Urothelium cell line (cell line): ENCODE measurements at regions not wholly inside any gene's neighbourhood (a gene's known extent, or its start where the extent isn't known, plus 50 kb on each side); places are given as distances from the start of the nearest gene placed in this dataset.
"Not testable (repeated sequence)": the region's sequence is repeated elsewhere in the genome, so short reads cannot be mapped to it uniquely, and the experiment has no call there.

Experiments used
- DNase-seq: peaks from one replicate; pipeline ENCODE4 v3.0.0; 2011; ENCODE audit warnings: low spot score, mixed read lengths
- FAIRE-seq: peaks from 2 replicates; lab custom pipeline; 2011; peaks lifted over from hg19 to GRCh38; lab: Jason Lieb, UNC

DNA sequence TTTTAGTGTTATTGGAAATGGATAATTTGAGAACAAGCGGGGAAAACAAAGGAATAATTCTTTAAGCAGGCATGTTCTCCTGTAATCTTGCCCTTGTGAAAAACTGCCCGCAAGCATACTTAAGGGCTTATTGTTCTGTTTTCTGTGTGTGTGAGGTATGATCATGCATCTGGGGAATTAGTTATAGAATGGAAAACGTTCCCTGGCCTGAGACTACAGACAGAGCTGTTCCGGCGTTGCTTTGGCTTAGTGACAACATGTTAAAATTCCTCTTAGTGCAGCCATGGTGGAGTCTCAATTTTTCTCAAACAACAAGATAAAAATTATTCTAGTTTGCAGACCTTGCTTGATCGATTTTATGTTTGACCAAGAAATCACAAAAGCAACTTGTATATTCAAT is 560.2 kb upstream of the SPRY2 start:
- FAIRE-seq (no peak), DNase-seq (no peak)

DNA sequence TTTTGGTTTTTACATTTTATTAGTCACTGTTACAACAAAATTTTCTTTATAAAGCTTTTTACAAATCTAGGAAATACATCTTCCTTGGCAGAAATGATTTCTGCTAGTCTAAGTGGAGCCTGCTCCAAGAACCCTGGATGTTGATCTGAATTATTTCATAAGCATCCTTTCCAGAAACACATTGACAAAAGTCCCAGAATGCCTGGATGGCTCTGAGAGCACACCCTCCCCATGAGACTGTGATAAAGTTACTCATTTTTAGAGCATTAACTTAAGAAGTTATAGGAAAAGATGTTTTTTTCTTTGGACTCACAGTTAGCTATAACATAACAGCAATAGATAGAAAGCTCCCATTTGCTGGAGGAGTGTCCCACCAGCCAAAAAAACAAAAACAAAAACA is 559.6 kb upstream of the SPRY2 start:
- DNase-seq, result no peak
- no peak for FAIRE-seq

DNA sequence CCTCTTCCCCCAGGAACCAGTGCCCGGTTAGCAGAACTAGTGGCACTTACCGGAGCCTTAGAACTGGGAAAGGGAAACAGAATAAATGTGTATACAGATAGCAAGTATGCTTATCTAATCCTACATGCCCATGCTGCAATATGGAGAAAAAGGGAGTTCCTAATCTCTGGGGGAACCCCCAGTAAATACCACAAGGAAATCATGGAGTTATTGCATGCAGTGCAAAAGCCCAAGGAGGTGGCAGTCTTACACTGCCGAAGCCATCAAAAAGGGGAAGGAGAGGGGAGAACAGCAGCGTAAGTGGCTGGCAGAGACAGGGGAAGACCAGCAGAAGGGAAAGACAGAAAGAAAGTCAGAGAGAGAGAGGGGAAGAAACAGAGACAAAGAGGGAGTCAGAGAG is 556.7 kb upstream of the SPRY2 start:
- not testable (repeated sequence) for FAIRE-seq, DNase-seq

DNA sequence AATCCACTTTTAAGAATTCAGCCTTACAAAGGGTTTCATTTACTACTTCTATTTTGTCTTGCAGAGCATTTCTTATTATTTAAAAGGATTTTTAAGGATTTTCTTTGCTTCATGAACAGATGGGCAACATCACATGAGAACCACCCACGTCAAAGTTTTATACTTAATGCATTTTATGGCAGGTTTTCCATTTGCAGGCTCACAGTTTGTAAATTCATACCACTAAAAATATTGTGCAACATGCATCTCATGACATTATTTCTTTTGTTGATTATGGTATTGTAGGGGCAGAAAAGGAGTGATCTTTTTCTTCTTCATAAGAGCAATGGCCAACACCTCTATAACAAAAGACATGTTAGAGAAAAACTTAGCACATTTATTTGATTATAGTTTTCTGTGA is 554.0 kb upstream of the SPRY2 start:
- no peak for FAIRE-seq

DNA sequence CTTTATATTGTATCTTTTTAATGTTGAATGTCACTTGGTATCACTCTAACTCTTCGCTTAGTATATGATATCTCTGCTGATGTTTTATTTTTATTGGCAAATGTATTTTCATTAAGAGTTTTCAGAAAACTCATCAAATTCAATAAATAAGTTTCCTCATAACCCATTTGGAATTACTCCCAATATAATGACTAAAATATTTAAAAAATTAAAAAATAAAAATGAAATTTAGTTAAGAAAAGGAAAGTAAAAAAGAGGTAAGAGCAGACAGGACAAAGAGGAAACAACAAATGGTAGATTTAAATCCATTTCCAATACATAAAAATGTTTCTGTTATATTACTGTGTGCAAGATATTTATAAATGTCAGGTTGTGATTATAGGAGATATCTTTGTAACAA is 548.9 kb upstream of the SPRY2 start:
- no peak for DNase-seq
- no peak for FAIRE-seq

More for the DNA sequence above, 554.0 kb upstream of the SPRY2 start:
- DNase-seq, result no peak

DNA sequence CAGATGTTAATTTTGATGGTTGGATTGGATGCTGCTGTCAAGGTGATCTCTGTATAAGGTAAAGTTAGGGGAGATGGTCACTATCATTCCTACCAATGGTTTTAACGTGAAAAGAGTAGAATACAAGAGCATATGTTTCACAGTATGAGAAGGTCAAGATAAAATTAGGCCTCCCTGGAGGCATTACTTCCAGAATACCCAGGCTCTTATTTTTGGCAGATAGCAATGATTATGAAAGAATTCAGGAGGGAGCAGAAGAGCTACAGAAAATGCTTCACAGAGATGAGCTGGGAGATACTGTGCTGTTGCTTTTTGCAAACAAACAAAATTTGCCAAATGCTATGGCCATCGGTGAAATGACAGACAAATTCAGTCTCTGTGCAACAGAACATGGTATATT is 547.5 kb upstream of the SPRY2 start:
- DNase-seq (no peak), FAIRE-seq (no peak)

DNA sequence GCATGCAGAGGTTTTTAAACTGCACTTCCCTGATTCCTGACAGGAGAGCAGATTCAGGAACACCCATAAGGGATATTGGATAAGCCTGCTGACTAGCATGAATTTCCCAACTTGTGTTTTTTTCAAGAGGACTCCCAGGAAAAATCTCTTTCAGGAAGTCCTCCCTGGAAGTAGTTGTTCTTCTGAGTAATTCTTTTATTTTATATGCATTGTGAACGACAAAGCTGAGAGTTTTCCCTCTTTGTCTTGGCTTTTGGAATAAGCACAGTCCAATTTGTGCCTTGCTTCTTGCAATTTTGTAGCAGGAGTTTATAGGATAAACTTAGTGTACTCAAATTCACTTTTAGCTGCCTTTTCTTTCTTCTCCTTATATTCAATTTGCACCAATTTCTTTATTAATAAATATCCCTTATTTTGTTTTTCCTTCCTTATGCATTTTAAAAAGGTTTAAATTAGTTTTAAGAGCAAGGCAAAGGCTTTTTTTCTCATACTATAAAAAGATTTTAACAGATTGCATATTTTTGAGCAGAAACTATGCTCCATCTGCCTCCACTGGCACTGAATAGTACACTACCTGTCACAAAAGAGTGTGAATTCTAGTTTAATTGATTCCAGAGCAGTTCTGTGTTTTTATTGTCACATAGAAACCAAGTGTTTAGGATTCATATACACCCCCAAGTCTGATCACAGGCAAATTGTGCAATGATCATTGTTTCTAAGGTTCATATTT is 543.3 kb upstream of the SPRY2 start:
- DNase-seq (no peak), FAIRE-seq (no peak)

DNA sequence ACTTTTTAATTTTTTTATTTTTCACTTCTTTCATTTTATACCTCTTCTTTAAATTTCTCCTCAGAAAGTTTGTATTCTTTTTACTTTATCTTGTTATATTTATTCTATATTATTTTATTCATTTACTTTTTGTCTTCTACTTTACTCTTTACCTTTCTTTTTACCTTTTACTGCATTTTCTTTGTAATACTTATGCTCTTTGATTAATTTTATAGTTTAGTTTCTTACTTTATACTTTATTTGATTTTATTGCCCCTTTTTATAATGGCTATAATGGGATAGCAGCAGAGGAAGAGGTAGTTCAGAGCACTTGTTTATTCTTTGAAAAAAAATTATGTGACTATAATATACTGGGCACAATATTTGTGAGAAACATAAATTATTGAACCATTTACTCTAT is 542.6 kb upstream of the SPRY2 start:
- FAIRE-seq (no peak), DNase-seq (no peak)

DNA sequence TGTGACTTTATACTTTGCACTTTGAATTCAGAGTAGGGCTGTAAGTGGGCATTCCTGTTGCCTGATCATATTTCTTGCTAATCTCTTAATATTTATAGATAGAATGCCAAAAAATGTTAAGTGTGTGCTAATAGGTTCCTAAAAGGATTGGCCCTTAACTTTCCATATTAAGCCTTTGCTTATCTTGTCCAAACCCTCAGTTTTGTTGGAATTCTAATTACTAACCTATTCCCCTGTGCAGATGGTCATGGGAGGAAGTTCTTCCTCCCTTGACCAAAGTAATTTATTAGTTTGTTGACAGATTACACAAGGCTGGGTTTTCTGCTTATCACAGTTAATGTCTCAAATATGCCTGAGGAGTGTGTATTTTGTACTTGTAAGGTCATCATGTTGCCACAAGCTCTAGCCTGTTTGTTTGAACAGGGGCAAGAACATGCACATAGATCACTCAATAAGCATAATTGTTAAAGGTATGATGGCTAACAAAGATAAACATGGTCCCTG is 541.1 kb upstream of the SPRY2 start:
- FAIRE-seq (no peak), DNase-seq (no peak)

DNA sequence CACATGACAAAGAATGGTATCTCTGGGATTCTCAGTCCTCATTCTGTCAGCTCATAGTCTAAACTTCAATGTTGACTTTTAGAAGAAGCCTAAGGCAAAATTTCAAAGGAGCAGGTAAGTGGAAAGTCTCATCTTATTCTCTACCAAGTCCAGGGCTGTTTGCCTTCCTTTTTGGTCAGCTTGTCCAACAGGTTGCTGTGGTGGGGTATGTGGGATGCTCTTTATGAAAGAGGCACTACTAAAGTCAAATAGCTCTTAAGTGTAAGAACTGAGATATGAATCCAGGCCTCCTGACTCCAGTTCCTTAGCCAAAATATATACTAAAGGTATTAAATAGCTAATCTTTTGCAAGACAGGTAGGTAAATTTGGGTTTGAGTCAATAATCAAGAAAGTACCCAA is 540.6 kb upstream of the SPRY2 start:
- DNase-seq, result no peak
- no peak for FAIRE-seq

DNA sequence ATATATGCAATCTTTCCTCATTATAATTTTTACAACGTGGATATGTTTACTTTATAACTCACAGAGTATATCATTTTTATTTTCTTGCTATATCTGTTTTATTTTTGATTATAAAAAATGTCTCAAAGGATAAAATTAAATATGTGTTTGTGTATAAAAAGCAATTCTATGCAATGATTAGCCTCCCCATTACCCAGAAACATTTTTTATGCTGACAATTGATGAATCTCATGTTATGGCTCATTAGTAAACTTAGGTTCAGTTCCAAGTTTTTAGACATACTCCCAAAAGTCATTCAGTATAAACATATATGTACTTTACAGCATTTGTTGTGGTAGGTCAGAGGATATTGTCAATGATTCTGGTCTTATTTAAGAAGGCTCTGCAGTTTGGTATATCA is 540.1 kb upstream of the SPRY2 start:
- DNase-seq (no peak), FAIRE-seq (no peak)

DNA sequence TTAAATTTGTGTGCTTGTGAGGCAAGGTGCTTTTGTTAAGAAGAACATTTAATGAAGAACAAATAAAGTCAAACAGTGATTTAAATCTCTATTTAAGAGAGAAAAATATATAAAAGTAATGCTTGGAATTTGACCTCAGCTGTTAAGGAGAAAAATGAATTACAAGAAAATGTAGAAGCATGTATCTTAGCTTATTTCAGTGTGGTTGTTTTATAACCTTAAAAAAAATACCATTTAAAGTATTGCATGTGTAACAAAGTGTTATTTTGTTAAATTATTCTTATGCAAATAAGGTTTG is 537.0 kb upstream of the SPRY2 start:
- no peak for DNase-seq
- no peak for FAIRE-seq

DNA sequence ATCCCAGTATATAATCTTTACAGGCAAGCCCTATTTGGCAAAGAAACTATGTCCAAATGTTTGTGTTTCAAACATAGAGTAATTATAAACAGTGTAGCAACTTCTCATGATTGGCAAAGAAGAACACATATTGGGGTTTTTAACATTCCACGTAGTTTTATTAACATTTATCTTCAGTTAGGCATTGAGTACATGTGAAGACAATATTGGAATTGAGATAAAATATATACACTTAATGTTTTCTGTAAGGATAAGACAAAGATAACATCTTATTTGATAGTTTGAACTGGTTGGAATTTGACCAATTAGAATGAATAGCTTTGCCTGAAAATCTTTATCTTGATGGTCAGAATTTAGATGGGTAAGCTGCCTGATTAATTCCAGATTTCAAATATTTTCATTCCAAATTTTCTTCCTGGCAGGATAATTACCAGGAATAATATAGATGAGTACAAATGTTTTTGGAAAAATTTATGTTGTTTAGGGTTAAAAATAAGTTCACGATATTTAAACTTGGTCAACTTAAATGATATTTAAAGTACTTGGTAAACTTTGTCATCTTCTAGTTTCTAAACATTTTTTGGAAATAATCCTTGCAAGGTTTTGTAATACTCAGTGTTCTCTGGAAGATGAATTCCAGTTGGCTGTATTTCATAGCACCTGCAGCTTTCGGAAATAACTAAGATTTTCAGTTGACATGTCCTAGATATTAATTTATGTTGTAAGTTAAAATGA is 536.5 kb upstream of the SPRY2 start:
- FAIRE-seq (no peak), DNase-seq (no peak)

DNA sequence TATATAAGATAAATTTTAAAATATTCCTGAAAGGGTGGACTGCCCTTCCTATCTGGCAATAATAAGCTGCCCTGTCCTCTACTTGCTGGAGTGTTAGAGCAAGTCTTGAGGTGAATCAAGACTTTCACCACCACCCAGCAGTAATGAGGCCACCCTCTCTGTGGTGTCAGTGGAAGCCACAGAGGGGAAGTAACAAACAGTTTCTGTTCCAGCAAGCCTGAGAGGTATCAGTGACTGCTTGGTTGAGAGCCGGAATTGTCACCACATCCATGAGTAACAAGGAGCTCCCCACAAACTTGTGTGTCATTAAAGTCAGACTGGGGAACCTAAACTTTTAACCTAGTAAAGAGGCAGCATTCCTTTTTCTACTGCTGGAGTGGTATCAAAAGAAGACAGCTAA is 532.7 kb upstream of the SPRY2 start:
- DNase-seq, result no peak
- no peak for FAIRE-seq

DNA sequence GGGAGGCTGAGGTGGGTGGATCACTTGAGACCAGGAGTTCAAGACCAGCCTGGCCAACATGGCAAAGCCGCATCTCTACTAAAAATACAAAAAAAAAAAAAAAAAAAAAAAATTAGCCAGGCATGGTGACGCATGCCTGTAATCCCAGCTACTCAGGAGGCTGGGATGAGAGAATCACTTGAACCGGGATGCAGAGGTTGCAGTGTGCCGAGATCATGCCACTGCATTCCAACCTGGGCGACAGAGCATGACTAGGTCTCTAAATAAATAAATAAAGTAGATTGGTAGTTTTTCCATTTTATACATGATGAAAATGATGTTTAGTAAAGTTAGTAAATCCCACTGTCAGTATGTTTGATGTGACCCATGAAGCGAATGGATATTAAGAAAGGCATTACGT is 531.0 kb upstream of the SPRY2 start:
- FAIRE-seq, DNase-seq: not testable (repeated sequence)

DNA sequence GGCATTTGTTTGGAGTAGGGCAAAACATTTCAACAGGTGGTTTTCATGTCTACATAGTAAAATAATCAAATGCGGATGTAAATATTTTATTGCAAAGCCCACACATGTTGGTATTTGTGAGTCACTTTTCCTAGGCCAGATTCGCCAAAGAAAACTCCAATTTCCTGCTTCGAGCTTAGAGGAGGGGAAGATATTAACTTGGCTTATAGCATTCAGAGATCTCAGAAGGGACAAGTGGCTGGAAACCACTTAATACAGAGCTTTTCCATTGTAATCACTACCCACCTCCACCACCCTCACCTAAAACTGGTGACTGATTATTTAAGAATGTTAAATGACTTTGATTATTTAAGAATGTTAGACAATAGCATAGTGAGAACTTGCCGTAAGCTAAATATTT is 530.6 kb upstream of the SPRY2 start:
- no peak for FAIRE-seq
- DNase-seq, result peak; percentile 25

DNA sequence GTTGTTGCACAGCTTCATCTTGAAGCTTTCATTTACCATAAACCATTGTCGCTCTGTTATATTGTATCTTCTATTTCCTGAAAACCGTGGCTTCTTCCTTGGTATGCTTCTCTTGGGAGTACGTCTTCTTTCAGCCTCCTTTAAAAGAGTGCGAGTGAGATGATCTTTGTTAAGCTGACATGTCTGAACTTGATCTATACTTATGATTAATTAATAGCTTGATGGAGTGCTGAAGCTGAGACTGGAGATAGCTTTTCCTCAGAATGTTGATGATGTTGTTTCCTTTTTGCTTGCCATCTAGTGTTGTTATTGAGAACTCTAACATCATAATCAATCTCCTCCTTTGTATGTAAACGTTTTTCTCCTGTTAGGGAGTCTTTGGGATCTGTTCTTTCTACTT is 529.3 kb upstream of the SPRY2 start:
- FAIRE-seq (no peak), DNase-seq (no peak)

DNA sequence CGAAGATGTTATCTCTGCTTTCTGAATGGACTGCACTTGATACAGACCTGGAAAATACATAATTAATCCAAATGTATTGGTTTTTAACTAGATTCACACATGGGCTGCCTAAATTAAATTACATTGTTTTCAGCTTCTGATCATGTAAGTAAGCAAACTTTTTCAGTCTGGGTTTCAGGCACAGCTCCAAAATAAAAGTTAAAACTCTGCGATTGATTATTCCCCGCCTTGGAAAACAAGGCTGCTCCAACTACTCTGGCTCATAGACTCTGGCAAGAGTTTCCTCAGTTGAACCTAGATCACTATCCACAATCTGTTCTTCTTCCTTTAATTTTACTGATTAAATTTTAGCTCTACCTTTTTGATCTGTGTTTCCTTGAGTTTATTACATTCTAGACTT is 526.0 kb upstream of the SPRY2 start:
- DNase-seq, result no peak
- FAIRE-seq, result no peak

DNA sequence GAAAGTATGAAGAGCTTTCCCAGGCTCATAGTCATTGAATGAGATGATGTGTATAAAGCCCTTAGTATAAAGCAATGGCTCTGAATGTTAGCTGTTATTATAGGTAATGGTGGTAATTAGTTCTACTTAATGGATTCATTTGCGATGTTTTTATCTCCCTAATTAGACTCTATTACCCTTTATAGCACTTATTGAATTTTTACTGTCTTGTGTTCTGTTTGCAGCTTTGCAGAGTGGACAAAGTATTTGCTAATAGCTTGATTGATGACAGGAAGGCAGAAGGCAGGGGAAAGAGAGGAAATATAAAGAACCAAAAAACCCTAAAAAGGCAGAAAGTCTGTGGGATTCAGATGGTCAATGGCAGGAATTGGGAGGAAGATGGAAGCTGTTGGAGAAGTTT is 524.4 kb upstream of the SPRY2 start:
- no peak for FAIRE-seq
- no peak for DNase-seq

DNA sequence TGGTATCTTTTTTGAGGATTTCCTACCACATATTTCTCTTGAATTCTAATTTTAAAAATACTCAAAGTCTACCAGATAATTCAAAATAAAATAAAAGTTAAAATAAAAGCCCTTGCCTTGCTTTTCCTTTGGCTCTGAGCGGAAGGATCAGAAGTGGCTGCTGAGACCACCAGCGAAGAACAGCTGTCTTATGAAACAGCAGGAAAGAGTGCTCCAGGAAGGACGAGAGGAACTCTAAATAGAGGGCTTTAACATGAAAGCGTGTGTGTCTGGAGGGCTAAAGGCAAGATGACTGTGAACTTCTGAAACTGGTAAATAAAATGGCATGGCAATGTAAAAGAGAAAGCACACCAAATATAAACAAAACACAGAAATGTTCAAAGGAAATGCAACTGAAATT is 521.5 kb upstream of the SPRY2 start:
- DNase-seq, result no peak
- FAIRE-seq, result no peak

DNA sequence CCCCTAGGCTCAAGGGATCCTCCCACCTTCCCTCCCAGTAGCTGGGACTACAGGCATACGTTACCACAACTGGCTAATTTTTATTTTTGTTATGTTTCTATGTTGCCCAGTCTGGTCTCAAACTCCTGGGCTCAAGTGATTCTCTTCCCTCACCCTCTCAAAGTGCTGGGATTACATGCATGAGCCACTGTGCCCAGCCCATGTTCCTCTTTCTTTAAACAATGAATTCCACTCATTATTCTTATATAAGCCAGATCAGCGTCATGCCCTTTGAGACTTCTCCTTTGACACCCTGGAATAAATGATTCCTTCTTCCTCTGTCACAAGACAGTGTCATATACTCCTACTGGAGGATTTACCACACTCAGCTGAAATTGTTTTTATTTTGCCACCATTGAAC is 519.9 kb upstream of the SPRY2 start:
- no peak for DNase-seq
- FAIRE-seq, result no peak

DNA sequence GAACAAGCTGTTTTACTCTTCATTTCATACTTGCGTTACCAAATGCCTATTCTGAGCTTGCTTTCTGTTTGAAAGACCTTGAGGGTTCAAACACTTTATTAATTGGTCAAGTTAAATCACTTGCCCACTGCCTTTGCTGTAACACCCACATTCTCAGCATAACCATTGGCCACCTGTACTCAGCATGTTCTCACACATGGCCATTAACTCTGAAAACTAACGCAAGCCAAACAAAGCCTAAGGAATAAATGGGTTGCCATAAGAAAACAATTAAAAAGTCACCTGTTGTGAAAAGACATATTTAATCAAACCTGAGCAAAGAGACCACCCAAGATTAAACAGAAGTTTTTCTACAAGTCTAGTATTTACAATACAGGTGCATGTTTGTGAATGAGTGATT is 517.2 kb upstream of the SPRY2 start:
- no peak for FAIRE-seq
- DNase-seq, result no peak

DNA sequence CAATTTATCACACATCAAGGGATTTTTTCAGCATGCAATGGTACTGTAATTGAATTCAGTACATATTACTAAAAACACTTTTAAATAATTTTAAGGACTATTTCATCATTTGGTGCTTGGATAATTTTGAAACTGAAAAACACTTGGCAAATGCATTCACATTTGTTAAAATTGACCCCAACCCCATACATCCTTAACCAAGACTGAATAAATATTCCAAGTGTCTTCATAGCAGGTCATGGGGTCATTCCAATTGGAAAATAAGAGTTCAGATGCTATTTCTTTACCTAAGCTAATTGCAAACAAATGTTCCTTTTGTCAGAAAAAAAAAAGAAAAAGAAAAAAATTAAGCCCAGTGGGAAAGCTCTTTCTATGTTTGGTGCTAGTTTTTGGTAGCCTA is 516.4 kb upstream of the SPRY2 start:
- FAIRE-seq, result no peak

More for the DNA sequence above, 516.4 kb upstream of the SPRY2 start:
- DNase-seq, result no peak
